K562 (cell line): ENCODE measurements at regions not wholly inside any gene's neighbourhood (a gene's known extent, or its start where the extent isn't known, plus 50 kb on each side); places are given as distances from the start of the nearest gene placed in this dataset.

Experiments used
- ARID1B ChIP-seq: fragments of 450-650 bp; IDR thresholded peaks from 2 replicates; pipeline ENCODE4 v1.6.1; 2016; ENCODE audit warnings: antibody characterized with exemption, mild to moderate bottlenecking, inconsistent platforms
- BHLHE40 ChIP-seq: IDR thresholded peaks from 2 replicates; pipeline ENCODE4 v1.6.1; 2011; ENCODE audit warnings: low read length, improper control_type of control experiment
- CBFA2T2 ChIP-seq: fragments of 450-650 bp; conservative IDR thresholded peaks from 2 replicates; pipeline ENCODE4 v1.6.1; 2017; ENCODE audit warnings: mild to moderate bottlenecking
- CREM ChIP-seq: IDR thresholded peaks from 2 replicates; pipeline ENCODE4 v1.6.1; 2014; ENCODE audit warnings: antibody characterized with exemption, low read depth
- ETS2 ChIP-seq: IDR thresholded peaks from 2 replicates; pipeline ENCODE4 v1.6.1; 2016; ENCODE audit warnings: borderline replicate concordance, missing genetic modification characterization, mild to moderate bottlenecking, moderate library complexity, missing compliant biosample characterization; ENCODE audit not compliant: poor library complexity, severe bottlenecking
- FOXJ3 ChIP-seq: sonication (generic); formaldehyde crosslinking; IDR thresholded peaks from 2 replicates; pipeline ENCODE4 v1.4.0; 2020; ENCODE audit warnings: mild to moderate bottlenecking, missing genetic modification reagents
- HMGXB4 ChIP-seq: sonication (generic); formaldehyde crosslinking; IDR thresholded peaks from 2 replicates; pipeline ENCODE4 v1.8.1; 2023; ENCODE audit warnings: mild to moderate bottlenecking, missing genetic modification reagents
- MGA ChIP-seq: fragments of 450-650 bp; IDR thresholded peaks from 2 replicates; pipeline ENCODE4 v1.6.1; 2016; ENCODE audit warnings: mild to moderate bottlenecking, moderate library complexity
- SIRT6 ChIP-seq: IDR thresholded peaks from one replicate; pipeline ENCODE4 v1.6.1; 2012; ENCODE audit warnings: low read depth, mild to moderate bottlenecking, control low read depth, inconsistent platforms, low read length, moderate library complexity
- THAP12 ChIP-seq: fragments of 250-450 bp; sonication (Bioruptor Pico); IDR thresholded peaks from 2 replicates; pipeline ENCODE4 v1.9.0; 2021; ENCODE audit warnings: mild to moderate bottlenecking, inconsistent platforms
- ZNF395 ChIP-seq: fragments of 200-800 bp; sonication (Bioruptor generic); IDR thresholded peaks from 2 replicates; pipeline ENCODE4 v1.6.1; 2017; ENCODE audit warnings: missing genetic modification characterization, missing compliant biosample characterization

- peak; percentile 33; the same call in 1 of the 2 replicates for TF ChIP-seq MGA
- no peak for TF ChIP-seq THAP12 (CRISPR knock-in tag)
- peak; percentile 86 for TF ChIP-seq ARID1B
- no peak for TF ChIP-seq FOXJ3 (CRISPR knock-in tag)
- peak; percentile 49; the same call in 1 of the 2 replicates for TF ChIP-seq ZNF395 (CRISPR knock-in tag)
- TF ChIP-seq CBFA2T2 = peak; percentile 71
- TF ChIP-seq SIRT6 = no peak
- peak; percentile 33; the same call in 1 of the 2 replicates for TF ChIP-seq CREM
- no peak for TF ChIP-seq BHLHE40
- TF ChIP-seq ETS2 (tag) = no peak
- TF ChIP-seq HMGXB4 = no peak
Measured at GRCh38 chr2:158047156-158047611, 54.5 kb upstream of the UPP2 start (continued).
